Karpas-422 (cell line): ENCODE measurements at regions not wholly inside any gene's neighbourhood (a gene's known extent, or its start where the extent isn't known, plus 50 kb on each side); places are given as distances from the start of the nearest gene placed in this dataset.

Source experiments
- DNase-seq: peaks from one replicate; pipeline ENCODE4 v3.0.0-alpha.2; 2015
- H2AFZ ChIP-seq: fragments of 200-600 bp; sonication (generic); 2 replicates; pipeline ENCODE4 v1.6.1; 2014; ENCODE audit warnings: antibody characterized with exemption, low read length, mixed read lengths
- H3K27ac ChIP-seq: fragments of 200-600 bp; sonication (generic); 2 replicates; pipeline ENCODE4 v1.5.1; 2014; ENCODE audit warnings: mild to moderate bottlenecking, low read length, moderate library complexity
- H3K27me3 ChIP-seq: fragments of 200-600 bp; sonication (generic); 2 replicates; pipeline ENCODE4 v1.6.1; 2014; ENCODE audit warnings: low read length, mixed read lengths
- H3K36me3 ChIP-seq: fragments of 200-600 bp; sonication (generic); 2 replicates; pipeline ENCODE4 v1.6.1; 2014; ENCODE audit warnings: low read length, mixed read lengths; ENCODE audit not compliant: insufficient read depth
- H3K4me1 ChIP-seq: fragments of 200-600 bp; sonication (generic); 2 replicates; pipeline ENCODE4 v1.6.1; 2014; ENCODE audit warnings: mild to moderate bottlenecking, low read length, mixed read lengths
- H3K4me2 ChIP-seq: fragments of 200-600 bp; sonication (generic); 2 replicates; pipeline ENCODE4 v1.6.1; 2014; ENCODE audit warnings: low read length, low read depth, mild to moderate bottlenecking; ENCODE audit not compliant: poor library complexity, severe bottlenecking
- H3K4me3 ChIP-seq: fragments of 200-600 bp; sonication (generic); 2 replicates; pipeline ENCODE4 v1.5.1; 2014; ENCODE audit warnings: mild to moderate bottlenecking, antibody characterized with exemption, low read length, mixed read lengths
- H3K79me2 ChIP-seq: fragments of 200-600 bp; sonication (generic); 2 replicates; pipeline ENCODE4 v1.6.1; 2014; ENCODE audit warnings: mild to moderate bottlenecking, low read length, mixed read lengths
- H3K9ac ChIP-seq: fragments of 200-600 bp; sonication (generic); 2 replicates; pipeline ENCODE4 v1.6.0; 2014; ENCODE audit warnings: low read length
- H3K9me2 ChIP-seq: fragments of 200-600 bp; sonication (generic), shearing (Covaris generic); replicated peaks from 2 replicates; pipeline ENCODE4 v1.6.0; 2014; ENCODE audit warnings: mild to moderate bottlenecking, low read length, moderate library complexity; ENCODE audit not compliant: insufficient read depth
- H3K9me3 ChIP-seq: fragments of 300-700, 200-600 bp; sonication (generic); 2 replicates; pipeline ENCODE4 v1.6.1; 2014; ENCODE audit warnings: low read length, mixed read lengths
- H4K20me1 ChIP-seq: fragments of 200-600 bp; sonication (generic); 2 replicates; pipeline ENCODE4 v1.6.1; 2014; ENCODE audit warnings: mild to moderate bottlenecking, antibody characterized with exemption, low read length, low read depth; ENCODE audit not compliant: insufficient read depth

GRCh38 chr18:78521744-78522143 lies 457.9 kb upstream of the SALL3 start:
- Histone ChIP-seq H3K9me3 (no peaks in the 10 kb centered on the region), H3K9ac (no peak overlapping the region), H4K20me1 (no peaks in the 10 kb centered on the region), H3K27me3 (no peaks in the 10 kb centered on the region), H3K79me2 (no peaks in the 10 kb centered on the region), H3K27ac (no peak overlapping the region), H2AFZ (no peak overlapping the region), H3K9me2 (no peaks in the 10 kb centered on the region), H3K36me3 (no peaks in the 10 kb centered on the region), H3K4me3 (no peak overlapping the region), H3K4me1 (no peaks in the 10 kb centered on the region), H3K4me2 (no peak overlapping the region)
- no peak for DNase-seq

GRCh38 chr18:78522507-78522906 lies 457.1 kb upstream of the SALL3 start:
- Histone ChIP-seq H3K27ac (no peak overlapping the region), H3K4me3 (no peak overlapping the region), H3K9me2 (no peaks in the 10 kb centered on the region), H3K9me3 (no peaks in the 10 kb centered on the region), H3K79me2 (no peaks in the 10 kb centered on the region), H3K4me2 (no peak overlapping the region), H3K9ac (no peak overlapping the region), H2AFZ (no peak overlapping the region), H4K20me1 (no peaks in the 10 kb centered on the region), H3K36me3 (no peaks in the 10 kb centered on the region), H3K4me1 (no peaks in the 10 kb centered on the region), H3K27me3 (no peaks in the 10 kb centered on the region)
- no peak for DNase-seq

- H3K79me2 ChIP-seq: no peaks in the 10 kb centered on the region
- H3K9me3 ChIP-seq: no peaks in the 10 kb centered on the region
Observed at GRCh38 chr18:78523850-78524249, 455.8 kb upstream of the SALL3 start.

GRCh38 chr18:78525366-78526111 lies 454.1 kb upstream of the SALL3 start:
- Histone ChIP-seq H3K27me3 (no peaks in the 10 kb centered on the region), H2AFZ (no peak overlapping the region), H3K4me3 (no peak overlapping the region), H3K36me3 (no peaks in the 10 kb centered on the region), H3K9ac (no peak overlapping the region), H3K9me3 (no peaks in the 10 kb centered on the region), H4K20me1 (no peaks in the 10 kb centered on the region), H3K4me2 (no peak overlapping the region), H3K27ac (no peak overlapping the region), H3K4me1 (no peaks in the 10 kb centered on the region), H3K79me2 (no peaks in the 10 kb centered on the region), H3K9me2 (no peaks in the 10 kb centered on the region)
- DNase-seq: no peak

More at GRCh38 chr18:78523850-78524249, 455.8 kb upstream of the SALL3 start:
- H4K20me1 ChIP-seq: no peaks in the 10 kb centered on the region
- no peak overlapping the region for H3K4me3 ChIP-seq
- H3K27me3 ChIP-seq: no peaks in the 10 kb centered on the region
- no peak overlapping the region for H2AFZ ChIP-seq
- no peaks in the 10 kb centered on the region for H3K36me3 ChIP-seq
- no peak overlapping the region for H3K4me2 ChIP-seq
- no peaks in the 10 kb centered on the region for H3K4me1 ChIP-seq
- H3K27ac ChIP-seq: no peak overlapping the region
- H3K9ac ChIP-seq: no peak overlapping the region
- H3K9me2 ChIP-seq: no peaks in the 10 kb centered on the region
- DNase-seq: no peak

GRCh38 chr18:78526275-78526674 lies 453.3 kb upstream of the SALL3 start:
- Histone ChIP-seq H3K9me3 (no peaks in the 10 kb centered on the region), H3K79me2 (no peaks in the 10 kb centered on the region), H3K27ac (no peak overlapping the region), H3K4me2 (no peak overlapping the region), H4K20me1 (no peaks in the 10 kb centered on the region), H3K4me3 (no peak overlapping the region), H2AFZ (no peak overlapping the region), H3K9me2 (no peaks in the 10 kb centered on the region), H3K36me3 (no peaks in the 10 kb centered on the region), H3K4me1 (no peaks in the 10 kb centered on the region), H3K9ac (no peak overlapping the region), H3K27me3 (no peaks in the 10 kb centered on the region)
- no peak for DNase-seq

GRCh38 chr18:78526923-78527711 lies 452.5 kb upstream of the SALL3 start:
- Histone ChIP-seq H3K9ac (no peak overlapping the region), H3K4me3 (no peak overlapping the region), H3K27ac (no peak overlapping the region), H3K27me3 (no peaks in the 10 kb centered on the region), H2AFZ (no peak overlapping the region), H3K79me2 (no peaks in the 10 kb centered on the region), H3K9me3 (no peaks in the 10 kb centered on the region), H3K4me1 (no peaks in the 10 kb centered on the region), H3K9me2 (no peaks in the 10 kb centered on the region), H3K36me3 (no peaks in the 10 kb centered on the region), H3K4me2 (no peak overlapping the region), H4K20me1 (no peaks in the 10 kb centered on the region)
- no peak for DNase-seq

GRCh38 chr18:78527984-78528383 lies 451.6 kb upstream of the SALL3 start:
- no peaks in the 10 kb centered on the region for H3K9me3 ChIP-seq
- H3K4me3 ChIP-seq: no peak overlapping the region
- H3K27me3 ChIP-seq: no peaks in the 10 kb centered on the region
- no peak for DNase-seq
- H3K4me1 ChIP-seq: no peaks in the 10 kb centered on the region
- H3K36me3 ChIP-seq: no peaks in the 10 kb centered on the region
- no peak overlapping the region for H3K9ac ChIP-seq
- no peak overlapping the region for H2AFZ ChIP-seq
- H3K4me2 ChIP-seq: no peak overlapping the region
- H4K20me1 ChIP-seq: no peaks in the 10 kb centered on the region
- no peaks in the 10 kb centered on the region for H3K9me2 ChIP-seq
- no peak overlapping the region for H3K27ac ChIP-seq
- no peaks in the 10 kb centered on the region for H3K79me2 ChIP-seq

- no peak overlapping the region for H3K4me2 ChIP-seq
- H3K4me1 ChIP-seq: no peaks in the 10 kb centered on the region
- H3K27me3 ChIP-seq: no peaks in the 10 kb centered on the region
- H3K9ac ChIP-seq: no peak overlapping the region
- H3K27ac ChIP-seq: no peak overlapping the region
- DNase-seq: no peak
- no peak overlapping the region for H3K4me3 ChIP-seq
- no peak overlapping the region for H2AFZ ChIP-seq
- no peaks in the 10 kb centered on the region for H3K36me3 ChIP-seq
- no peaks in the 10 kb centered on the region for H3K79me2 ChIP-seq
- no peaks in the 10 kb centered on the region for H3K9me2 ChIP-seq
- H3K9me3 ChIP-seq: no peaks in the 10 kb centered on the region
- no peaks in the 10 kb centered on the region for H4K20me1 ChIP-seq
Observed at GRCh38 chr18:78528411-78529258, 451.0 kb upstream of the SALL3 start.
